IMR-90 (cell line): ENCODE measurements at regions not wholly inside any gene's neighbourhood (a gene's known extent, or its start where the extent isn't known, plus 50 kb on each side); places are given as distances from the start of the nearest gene placed in this dataset.

ENCODE experiments used
- ATAC-seq: fragments of 200-7000 bp; cut with Tn5 transposase; 2 replicates; pipeline ENCODE4 v1.9.1; 2020; ENCODE audit warnings: low read depth, mild to moderate bottlenecking, moderate library complexity
- BruUV-seq: library from RNA; stranded (reverse); fragments of 400-500 nt; replicated peaks from 2 replicates; lab custom pipeline; 2021; lab: Mats Ljungman, UMichigan
- CTCF ChIA-PET: fragments of 300-600 bp; formaldehyde crosslinking; extraction: SDS; loops from one replicate; lab custom pipeline; 2021; ENCODE audit warnings: antibody characterized with exemption; lab: Yijun Ruan, JAX
- POLR2A ChIA-PET: fragments of 300-600 bp; sonication (Branson Sonifier 250); formaldehyde crosslinking; loops from one replicate; lab custom pipeline; 2022; ENCODE audit warnings: antibody characterized with exemption; ENCODE audit not compliant: unreplicated experiment; lab: Charles Lee
- DNase-seq: peaks from one replicate; pipeline ENCODE4 v3.0.0; 2013
- H2AFZ ChIP-seq: replicated peaks from 2 replicates; pipeline ENCODE3; 2013; ENCODE audit warnings: low read length, mild to moderate bottlenecking; ENCODE audit not compliant: poor library complexity
- H2AK5ac ChIP-seq: 2 replicates; pipeline ENCODE4 v1.6.1; 2013; ENCODE audit warnings: low read depth, low read length, inconsistent platforms
- H2AK9ac ChIP-seq: replicated peaks from 2 replicates; pipeline ENCODE3; 2013; ENCODE audit warnings: mild to moderate bottlenecking, low read depth, low read length, moderate library complexity; ENCODE audit not compliant: poor library complexity
- H2BK120ac ChIP-seq: 2 replicates; pipeline ENCODE4 v1.6.1; 2013; ENCODE audit warnings: low read depth, low read length, inconsistent platforms
- H2BK15ac ChIP-seq: 3 replicates; pipeline ENCODE4 v1.6.1; 2013; ENCODE audit warnings: low read depth, low read length, inconsistent platforms
- H2BK20ac ChIP-seq: 2 replicates; pipeline ENCODE4 v1.6.1; 2013; ENCODE audit warnings: low read depth, mild to moderate bottlenecking, inconsistent platforms, low read length, moderate library complexity
- H2BK5ac ChIP-seq: 2 replicates; pipeline ENCODE4 v1.6.1; 2013; ENCODE audit warnings: mild to moderate bottlenecking, low read depth, low read length, inconsistent platforms; ENCODE audit not compliant: poor library complexity, severe bottlenecking
- H3K14ac ChIP-seq: replicated peaks from 2 replicates; pipeline ENCODE4 v1.6.1; 2013; ENCODE audit warnings: low read depth, low read length, inconsistent platforms
- H3K18ac ChIP-seq: 2 replicates; pipeline ENCODE4 v1.6.1; 2013; ENCODE audit warnings: low read depth, low read length, control low read depth
- H3K23ac ChIP-seq: 2 replicates; pipeline ENCODE4 v1.6.1; 2013; ENCODE audit warnings: low read depth, low read length, inconsistent platforms
- H3K27ac ChIP-seq: 2 replicates; pipeline ENCODE4 v1.5.1; 2013; ENCODE audit warnings: mild to moderate bottlenecking, control low read depth, low read length; ENCODE audit not compliant: insufficient read depth
- H3K27me3 ChIP-seq: 2 replicates; pipeline ENCODE4 v1.6.1; 2013; ENCODE audit warnings: low read length; ENCODE audit not compliant: control insufficient read depth, insufficient read depth
- H3K36me3 ChIP-seq: 2 replicates; pipeline ENCODE4 v1.6.1; 2013; ENCODE audit warnings: low read length, mixed read lengths; ENCODE audit not compliant: control insufficient read depth, insufficient read depth
- H3K4ac ChIP-seq: 2 replicates; pipeline ENCODE4 v1.6.1; 2013; ENCODE audit warnings: low read depth, low read length, inconsistent platforms
- H3K4me1 ChIP-seq: 2 replicates; pipeline ENCODE4 v1.6.1; 2013; ENCODE audit warnings: low read length, mixed read lengths; ENCODE audit not compliant: control insufficient read depth, insufficient read depth
- H3K4me2 ChIP-seq: 2 replicates; pipeline ENCODE4 v1.6.1; 2013; ENCODE audit warnings: low read depth, mild to moderate bottlenecking, control low read depth, low read length, moderate library complexity
- H3K4me3 ChIP-seq: 2 replicates; pipeline ENCODE4 v1.5.1; 2013; ENCODE audit warnings: low read depth, mild to moderate bottlenecking, control low read depth, low read length, moderate library complexity; ENCODE audit not compliant: insufficient read depth
- H3K56ac ChIP-seq: 2 replicates; pipeline ENCODE4 v1.6.1; 2013; ENCODE audit warnings: low read length, inconsistent platforms; ENCODE audit not compliant: insufficient read depth; ENCODE audit errors: extremely low read depth
- H3K79me1 ChIP-seq, 2 experiments: 2 replicates each; pipeline ENCODE4 v1.6.1; 2013; ENCODE audit warnings: low read length in 2 of 2, inconsistent platforms in 1 of 2, low read depth in 1 of 2
- H3K9ac ChIP-seq: 2 replicates; pipeline ENCODE4 v1.6.1; 2013; ENCODE audit warnings: low read depth, low read length, control low read depth
- H3K9me1 ChIP-seq: 2 replicates; pipeline ENCODE4 v1.6.1; 2013; ENCODE audit warnings: low read length, inconsistent platforms; ENCODE audit not compliant: insufficient read depth
- H3K9me3 ChIP-seq: 2 replicates; pipeline ENCODE4 v1.6.1; 2013; ENCODE audit warnings: low read length; ENCODE audit not compliant: control insufficient read depth, insufficient read depth
- H4K20me1 ChIP-seq: 2 replicates; pipeline ENCODE4 v1.6.1; 2013; ENCODE audit warnings: low read length, inconsistent platforms; ENCODE audit not compliant: insufficient read depth
- H4K5ac ChIP-seq: 2 replicates; pipeline ENCODE4 v1.6.1; 2013; ENCODE audit warnings: mild to moderate bottlenecking, low read depth, low read length, control low read depth
- H4K8ac ChIP-seq, 2 experiments: 2 replicates each; pipeline ENCODE4 v1.6.1; 2013; ENCODE audit warnings: low read depth in 2 of 2, low read length in 2 of 2, control low read depth in 1 of 2, inconsistent platforms in 1 of 2
- H4K91ac ChIP-seq: 2 replicates; pipeline ENCODE4 v1.6.1; 2013; ENCODE audit warnings: low read depth, low read length, inconsistent platforms; ENCODE audit not compliant: insufficient read depth
- CHD1 ChIP-seq: IDR thresholded peaks from 2 replicates; pipeline ENCODE4 v1.6.1; 2012; ENCODE audit warnings: low read depth, low read length, improper control_type of control experiment
- MAZ ChIP-seq: IDR thresholded peaks from 2 replicates; pipeline ENCODE4 v1.6.1; 2012; ENCODE audit warnings: low read depth, mild to moderate bottlenecking, low read length, improper control_type of control experiment, moderate library complexity, borderline replicate concordance
- RCOR1 ChIP-seq: IDR thresholded peaks from 2 replicates; pipeline ENCODE4 v1.6.1; 2012; ENCODE audit warnings: mild to moderate bottlenecking, low read length, improper control_type of control experiment; ENCODE audit not compliant: insufficient replicate concordance
- WGBS, 2 experiments: methylation state at CpG; one replicate each; pipeline versions ENCODE4 v1.1.5 to v1.1.7; 2013; ENCODE audit warnings: missing lambda C conversion rate in 2 of 2; ENCODE audit not compliant: insufficient read length in 1 of 2; ENCODE audit errors: extremely low coverage in 2 of 2; 5-methylcytosine and 5-hydroxymethylcytosine counted together
- dilution Hi-C: fragments of 300-500 bp; cut with HindIII; formaldehyde crosslinking; loops from one replicate; pipeline ENCODE4 v1.14.3; 2018; ENCODE audit warnings: low sequenced_read_pairs; ENCODE audit not compliant: unreplicated experiment
- in situ Hi-C: fragments of 300-500 bp; cut with MboI; formaldehyde crosslinking; loops from 3 replicates; pipeline ENCODE4 v1.14.3; 2019; ENCODE audit warnings: low sequenced_read_pairs, inconsistent platforms, mixed read lengths
- intact Hi-C: fragments of 100-400 bp; cut with micrococcal nuclease; formaldehyde crosslinking; loops from 2 replicates; pipeline ENCODE4 v1.10.0; 2022
- TF ChIP-seq, protein P1 (sequence below): conservative IDR thresholded peaks from 2 replicates; pipeline ENCODE4 v1.5.1; 2012; ENCODE audit warnings: mild to moderate bottlenecking, low read depth, low read length, improper control_type of control experiment

DNA sequence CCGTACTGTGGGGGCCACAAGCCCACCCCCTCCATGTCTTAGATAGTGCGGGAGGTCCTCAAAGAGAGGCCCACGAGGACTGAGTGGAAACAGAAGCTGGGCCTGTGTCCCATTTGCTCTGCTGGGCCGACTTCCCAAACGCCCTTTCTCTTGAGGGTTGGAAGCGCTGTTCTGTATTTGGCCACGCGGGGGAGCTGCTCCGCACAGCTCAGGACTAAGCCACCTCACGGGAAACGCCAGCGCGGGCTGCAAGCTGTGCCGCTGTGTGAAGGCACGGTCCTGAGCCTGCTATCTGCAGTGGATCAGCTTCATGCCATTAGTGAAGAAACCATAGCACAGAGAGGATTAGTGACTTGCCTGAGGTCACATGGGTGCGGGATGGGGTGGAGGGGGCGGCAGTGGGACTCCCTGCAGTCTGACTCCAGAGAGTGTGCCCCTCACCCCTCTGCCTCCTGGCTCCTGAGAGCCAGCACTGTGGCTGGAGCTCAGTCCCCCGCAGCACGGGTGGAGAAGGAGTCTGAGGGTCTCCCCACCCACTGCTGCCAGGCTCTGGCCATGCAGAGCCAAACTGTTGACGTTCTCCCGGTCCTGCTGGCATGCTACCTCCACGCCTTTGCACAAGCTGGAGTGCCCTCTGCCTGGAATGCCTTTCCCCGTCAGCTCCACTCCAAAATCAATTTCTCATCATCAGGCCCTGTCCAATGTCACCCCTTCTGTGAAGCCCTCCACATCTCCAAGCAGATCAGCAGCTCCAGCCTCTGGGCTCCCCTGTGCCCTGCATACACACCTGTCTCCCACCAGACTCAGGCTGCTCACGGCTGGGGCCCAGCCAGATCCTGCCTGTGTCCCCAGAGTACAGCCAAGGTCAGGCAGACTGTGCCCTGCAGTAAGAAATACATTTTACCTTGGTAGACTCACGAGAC, 51.5 kb upstream of the LRRC32 start (continued):
- TF ChIP-seq MAZ = no peak
- no peak for TF ChIP-seq CHD1

DNA sequence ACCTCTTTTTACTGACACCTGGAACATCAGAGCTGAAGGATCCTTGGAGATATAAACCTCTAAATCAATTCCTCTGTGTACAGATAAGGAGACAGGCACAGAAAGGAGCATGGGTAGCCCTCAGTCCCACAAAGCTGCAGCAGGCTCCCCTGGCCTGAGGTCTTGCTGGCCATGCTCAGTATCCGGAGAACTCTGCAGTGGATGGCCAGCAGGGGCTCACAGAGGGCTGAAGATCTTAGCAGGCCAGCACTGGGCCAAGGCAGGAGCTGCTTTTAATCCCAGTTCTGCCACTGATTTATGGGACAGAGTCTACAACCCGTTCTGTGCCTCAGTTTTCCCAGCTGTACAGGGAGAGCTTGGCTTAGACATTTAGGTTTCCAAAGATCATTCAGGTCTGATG, 52.6 kb upstream of the LRRC32 start:
- DNase-seq (no peak), ATAC-seq (no peak)
- Histone ChIP-seq H2BK120ac (no peak overlapping the region), H3K36me3 (no peaks in the 10 kb centered on the region), H3K79me1 (no peaks in the 10 kb centered on the region), H3K9me3 (no peaks in the 10 kb centered on the region), H3K9me1 (no peaks in the 10 kb centered on the region), H3K27me3 (peaks cover 47% of the 10 kb centered on the region), H4K20me1 (no peaks in the 10 kb centered on the region), H3K4me3 (no peak overlapping the region), H3K4me1 (no peaks in the 10 kb centered on the region), H4K5ac (no peak overlapping the region), H2AK5ac (no peak overlapping the region), H3K14ac (no peak overlapping the region), H3K56ac (no peak overlapping the region), H2BK5ac (no peak overlapping the region), H2AK9ac (no peak overlapping the region), H3K27ac (no peak overlapping the region), H2AFZ (no peak overlapping the region), H3K9ac (no peak overlapping the region), H2BK20ac (no peak overlapping the region), H3K18ac (no peak overlapping the region), H4K8ac (no peak overlapping the region), H4K91ac (no peak overlapping the region), H3K4ac (no peak overlapping the region), H3K4me2 (no peak overlapping the region), H2BK15ac (no peak overlapping the region), H3K23ac (no peak overlapping the region)
- ChIA-PET POLR2A (no interaction called here), CTCF (no interaction called here)
- in situ Hi-C loops (no loop called here), dilution Hi-C loops (no loop called here), intact Hi-C loops (no loop called here)
- WGBS, 2 experiments = 36% methylated on average over 2 of the region's 2 CpGs; no CpG with 5 or more reads in 1 of the 2 experiments
- TF ChIP-seq, protein P1, sequence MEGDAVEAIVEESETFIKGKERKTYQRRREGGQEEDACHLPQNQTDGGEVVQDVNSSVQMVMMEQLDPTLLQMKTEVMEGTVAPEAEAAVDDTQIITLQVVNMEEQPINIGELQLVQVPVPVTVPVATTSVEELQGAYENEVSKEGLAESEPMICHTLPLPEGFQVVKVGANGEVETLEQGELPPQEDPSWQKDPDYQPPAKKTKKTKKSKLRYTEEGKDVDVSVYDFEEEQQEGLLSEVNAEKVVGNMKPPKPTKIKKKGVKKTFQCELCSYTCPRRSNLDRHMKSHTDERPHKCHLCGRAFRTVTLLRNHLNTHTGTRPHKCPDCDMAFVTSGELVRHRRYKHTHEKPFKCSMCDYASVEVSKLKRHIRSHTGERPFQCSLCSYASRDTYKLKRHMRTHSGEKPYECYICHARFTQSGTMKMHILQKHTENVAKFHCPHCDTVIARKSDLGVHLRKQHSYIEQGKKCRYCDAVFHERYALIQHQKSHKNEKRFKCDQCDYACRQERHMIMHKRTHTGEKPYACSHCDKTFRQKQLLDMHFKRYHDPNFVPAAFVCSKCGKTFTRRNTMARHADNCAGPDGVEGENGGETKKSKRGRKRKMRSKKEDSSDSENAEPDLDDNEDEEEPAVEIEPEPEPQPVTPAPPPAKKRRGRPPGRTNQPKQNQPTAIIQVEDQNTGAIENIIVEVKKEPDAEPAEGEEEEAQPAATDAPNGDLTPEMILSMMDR = no peak
- no peak for TF ChIP-seq MAZ
- TF ChIP-seq RCOR1 = no peak
- BruUV-seq = no TSS peak
